Natural killer cell (primary cell): ENCODE measurements at regions not wholly inside any gene's neighbourhood (a gene's known extent, or its start where the extent isn't known, plus 50 kb on each side); places are given as distances from the start of the nearest gene placed in this dataset.

Experiments used
- ATAC-seq, 3 donors: fragments of 150-1000 bp in 2 of 3; fragments of 200-7000 bp in 1 of 3; cut with Tn5 transposase; 1 replicate in 1 of 3; 2 replicates in 2 of 3; pipeline ENCODE4 v1.10.0; 2021; ENCODE audit warnings: mild to moderate bottlenecking in 2 of 3, moderate library complexity in 2 of 3
- DNase-seq, 2 donors: peaks; one replicate each; pipeline versions ENCODE4 v3.0.0 to v3.0.0-alpha.2; 2013 to 2021; ENCODE audit warnings: mixed read lengths in 1 of 2
- H3K27ac ChIP-seq: one replicate; pipeline ENCODE4 v1.5.1; 2013; ENCODE audit warnings: mild to moderate bottlenecking, low read length
- H3K27me3 ChIP-seq: one replicate; pipeline ENCODE4 v1.6.1; 2013; ENCODE audit warnings: low read length; ENCODE audit not compliant: control insufficient read depth, insufficient read depth
- H3K36me3 ChIP-seq: one replicate; pipeline ENCODE4 v1.6.1; 2013; ENCODE audit warnings: low read length; ENCODE audit not compliant: control insufficient read depth, insufficient read depth
- H3K4me1 ChIP-seq: one replicate; pipeline ENCODE4 v1.6.1; 2013; ENCODE audit warnings: low read length; ENCODE audit not compliant: control insufficient read depth, insufficient read depth
- H3K4me3 ChIP-seq: one replicate; pipeline ENCODE4 v1.5.1; 2013; ENCODE audit warnings: low read length
- H3K9me3 ChIP-seq: one replicate; pipeline ENCODE4 v1.6.1; 2013; ENCODE audit warnings: low read length; ENCODE audit not compliant: control insufficient read depth, insufficient read depth
- H3K27ac Mint-ChIP-seq, 2 donors: one replicate each; pipeline ENCODE4 v1.8.0; 2022; ENCODE audit warnings: mild to moderate bottlenecking in 2 of 2, mixed read lengths in 2 of 2, moderate library complexity in 1 of 2
- H3K27me3 Mint-ChIP-seq, 2 donors: one replicate each; pipeline ENCODE4 v1.8.0; 2022; ENCODE audit warnings: low read depth in 2 of 2, mixed read lengths in 2 of 2
- H3K36me3 Mint-ChIP-seq: one replicate; pipeline ENCODE4 v1.8.0; 2022; ENCODE audit warnings: mixed read lengths
- H3K4me1 Mint-ChIP-seq, 2 donors: one replicate each; pipeline ENCODE4 v1.8.0; 2022; ENCODE audit warnings: mixed read lengths in 2 of 2
- H3K4me3 Mint-ChIP-seq: one replicate; pipeline ENCODE4 v1.8.0; 2022; ENCODE audit warnings: mild to moderate bottlenecking, moderate library complexity, mixed read lengths
- H3K9me3 Mint-ChIP-seq, 2 donors: one replicate each; pipeline ENCODE4 v1.8.0; 2022; ENCODE audit warnings: mixed read lengths in 2 of 2
- CTCF ChIP-seq: fragments of 200-600 bp; IDR thresholded peaks from one replicate; pipeline ENCODE4 v1.8.0; 2022; ENCODE audit warnings: antibody characterized with exemption
- WGBS: methylation state at CpG from one replicate; pipeline ENCODE4 v1.1.7; 2013; ENCODE audit warnings: missing lambda C conversion rate; ENCODE audit not compliant: insufficient coverage; 5-methylcytosine and 5-hydroxymethylcytosine counted together
- intact Hi-C: fragments of 100-400 bp; cut with micrococcal nuclease; formaldehyde crosslinking; loops from one replicate; pipeline ENCODE4 v1.14.2; 2022

- Mint-ChIP-seq H3K36me3 (no peaks in the 10 kb centered on the region), H3K27me3 (peaks cover 23 to 26% of the 10 kb centered on the region in 2 donors), H3K27ac (no peak overlapping the region), H3K9me3 (no peaks in the 10 kb centered on the region), H3K4me3 (no peak overlapping the region), H3K4me1 (no peaks in the 10 kb centered on the region)
- H3K4me3 ChIP-seq, result no peak overlapping the region
- no peaks in the 10 kb centered on the region for H3K4me1 ChIP-seq
- no peaks in the 10 kb centered on the region for H3K27me3 ChIP-seq
- intact Hi-C loops, result no loop called here
- H3K27ac ChIP-seq, result no peak overlapping the region
- DNase-seq (peak in 1 of 2 donors; percentile 13), ATAC-seq (no peak)
- H3K9me3 ChIP-seq, result no peaks in the 10 kb centered on the region
- WGBS, result 0% methylated on average over 2 of the region's 2 CpGs
- no peak for TF ChIP-seq CTCF
- no peaks in the 10 kb centered on the region for H3K36me3 ChIP-seq
These were observed 50.5 kb upstream of the DLX2 start for GRCh38 chr2:172153156-172153555.

GRCh38 chr2:172153757-172154156, 51.1 kb upstream of the DLX2 start:
- Histone ChIP-seq H3K27me3 (no peaks in the 10 kb centered on the region), H3K4me3 (no peak overlapping the region), H3K4me1 (no peaks in the 10 kb centered on the region), H3K27ac (no peak overlapping the region), H3K9me3 (no peaks in the 10 kb centered on the region), H3K36me3 (no peaks in the 10 kb centered on the region)
- Mint-ChIP-seq H3K4me3 (no peak overlapping the region), H3K9me3 (no peaks in the 10 kb centered on the region), H3K4me1 (no peaks in the 10 kb centered on the region), H3K27ac (no peak overlapping the region), H3K27me3 (peaks cover 23 to 24% of the 10 kb centered on the region in 2 donors), H3K36me3 (no peaks in the 10 kb centered on the region)
- ATAC-seq (no peak), DNase-seq (no peak)
- no peak for TF ChIP-seq CTCF
- intact Hi-C loops, result no loop called here

GRCh38 chr2:172155752-172156151, 53.1 kb upstream of the DLX2 start:
- no peaks in the 10 kb centered on the region for H3K27me3 ChIP-seq
- no peak for ATAC-seq
- no peak for DNase-seq
- Mint-ChIP-seq H3K27me3 (peaks cover 23 to 24% of the 10 kb centered on the region in 2 donors), H3K27ac (no peak overlapping the region), H3K4me3 (no peak overlapping the region), H3K4me1 (no peaks in the 10 kb centered on the region), H3K9me3 (no peaks in the 10 kb centered on the region), H3K36me3 (no peaks in the 10 kb centered on the region)
- no peak overlapping the region for H3K27ac ChIP-seq
- H3K9me3 ChIP-seq, result no peaks in the 10 kb centered on the region
- intact Hi-C loops, result no loop called here
- no peak for TF ChIP-seq CTCF
- H3K4me1 ChIP-seq, result no peaks in the 10 kb centered on the region
- no peak overlapping the region for H3K4me3 ChIP-seq
- H3K36me3 ChIP-seq, result no peaks in the 10 kb centered on the region
- WGBS, result 95% methylated on average over 11 of the region's 12 CpGs

- H3K27ac ChIP-seq, result no peak overlapping the region
- Mint-ChIP-seq H3K27me3 (peaks cover 6% of the 10 kb centered on the region in 2 donors), H3K4me1 (no peaks in the 10 kb centered on the region), H3K4me3 (no peak overlapping the region), H3K27ac (no peak overlapping the region), H3K36me3 (no peaks in the 10 kb centered on the region), H3K9me3 (no peaks in the 10 kb centered on the region)
- WGBS, result 100% methylated on average over 1 of the region's 1 CpG
- intact Hi-C loops, result no loop called here
- H3K4me1 ChIP-seq, result no peaks in the 10 kb centered on the region
- no peak for ATAC-seq
- no peaks in the 10 kb centered on the region for H3K36me3 ChIP-seq
- H3K27me3 ChIP-seq, result no peaks in the 10 kb centered on the region
- DNase-seq, result no peak
- H3K9me3 ChIP-seq, result no peaks in the 10 kb centered on the region
- no peak overlapping the region for H3K4me3 ChIP-seq
- TF ChIP-seq CTCF, result no peak
These were observed 58.1 kb upstream of the DLX2 start for GRCh38 chr2:172160839-172161238.
